ENCODE measurements at regions not wholly inside any gene's neighbourhood (a gene's known extent, or its start where the extent isn't known, plus 50 kb on each side); places are given as distances from the start of the nearest gene placed in this dataset.
"Not testable (repeated sequence)": the region's sequence is repeated elsewhere in the genome, so short reads cannot be mapped to it uniquely, and the experiment has no call there.

DNA sequence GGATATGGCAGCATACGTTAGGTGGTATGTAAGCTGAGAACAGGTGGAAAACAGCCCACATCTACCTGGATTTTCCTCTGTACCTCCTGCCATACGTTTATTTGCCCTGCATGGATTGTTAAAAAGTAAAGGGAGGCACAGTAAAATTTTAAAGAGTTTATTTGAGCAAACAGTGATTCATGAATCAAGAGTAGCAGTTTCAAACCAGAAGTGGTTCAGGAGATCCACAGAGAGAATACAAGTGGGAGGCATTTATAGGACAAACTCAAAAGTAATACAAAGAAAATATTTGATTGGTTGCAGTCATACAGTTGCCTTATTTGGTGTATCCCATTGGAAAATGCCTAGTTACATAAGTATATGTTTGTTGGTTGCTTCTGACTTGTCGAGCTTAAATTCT, 117.6 kb downstream of the FAM170A start:
- no peak for DNase-seq (ENCODE audit: low spot score in 2 of 2)
- no peaks in the 10 kb centered on the region for H3K36me3 ChIP-seq
- no peaks in the 10 kb centered on the region for H3K4me1 ChIP-seq
- no peak overlapping the region for H3K4me3 ChIP-seq
- TF ChIP-seq, protein P1, sequence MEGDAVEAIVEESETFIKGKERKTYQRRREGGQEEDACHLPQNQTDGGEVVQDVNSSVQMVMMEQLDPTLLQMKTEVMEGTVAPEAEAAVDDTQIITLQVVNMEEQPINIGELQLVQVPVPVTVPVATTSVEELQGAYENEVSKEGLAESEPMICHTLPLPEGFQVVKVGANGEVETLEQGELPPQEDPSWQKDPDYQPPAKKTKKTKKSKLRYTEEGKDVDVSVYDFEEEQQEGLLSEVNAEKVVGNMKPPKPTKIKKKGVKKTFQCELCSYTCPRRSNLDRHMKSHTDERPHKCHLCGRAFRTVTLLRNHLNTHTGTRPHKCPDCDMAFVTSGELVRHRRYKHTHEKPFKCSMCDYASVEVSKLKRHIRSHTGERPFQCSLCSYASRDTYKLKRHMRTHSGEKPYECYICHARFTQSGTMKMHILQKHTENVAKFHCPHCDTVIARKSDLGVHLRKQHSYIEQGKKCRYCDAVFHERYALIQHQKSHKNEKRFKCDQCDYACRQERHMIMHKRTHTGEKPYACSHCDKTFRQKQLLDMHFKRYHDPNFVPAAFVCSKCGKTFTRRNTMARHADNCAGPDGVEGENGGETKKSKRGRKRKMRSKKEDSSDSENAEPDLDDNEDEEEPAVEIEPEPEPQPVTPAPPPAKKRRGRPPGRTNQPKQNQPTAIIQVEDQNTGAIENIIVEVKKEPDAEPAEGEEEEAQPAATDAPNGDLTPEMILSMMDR (IDR thresholded peaks at IDR 0.05): no peak
- no peaks in the 10 kb centered on the region for H3K9me3 ChIP-seq
- H3K27me3 ChIP-seq: no peaks in the 10 kb centered on the region
- H3K27ac ChIP-seq: no peak overlapping the region
- intact Hi-C loops (cut with DNase I): no loop called here

DNA sequence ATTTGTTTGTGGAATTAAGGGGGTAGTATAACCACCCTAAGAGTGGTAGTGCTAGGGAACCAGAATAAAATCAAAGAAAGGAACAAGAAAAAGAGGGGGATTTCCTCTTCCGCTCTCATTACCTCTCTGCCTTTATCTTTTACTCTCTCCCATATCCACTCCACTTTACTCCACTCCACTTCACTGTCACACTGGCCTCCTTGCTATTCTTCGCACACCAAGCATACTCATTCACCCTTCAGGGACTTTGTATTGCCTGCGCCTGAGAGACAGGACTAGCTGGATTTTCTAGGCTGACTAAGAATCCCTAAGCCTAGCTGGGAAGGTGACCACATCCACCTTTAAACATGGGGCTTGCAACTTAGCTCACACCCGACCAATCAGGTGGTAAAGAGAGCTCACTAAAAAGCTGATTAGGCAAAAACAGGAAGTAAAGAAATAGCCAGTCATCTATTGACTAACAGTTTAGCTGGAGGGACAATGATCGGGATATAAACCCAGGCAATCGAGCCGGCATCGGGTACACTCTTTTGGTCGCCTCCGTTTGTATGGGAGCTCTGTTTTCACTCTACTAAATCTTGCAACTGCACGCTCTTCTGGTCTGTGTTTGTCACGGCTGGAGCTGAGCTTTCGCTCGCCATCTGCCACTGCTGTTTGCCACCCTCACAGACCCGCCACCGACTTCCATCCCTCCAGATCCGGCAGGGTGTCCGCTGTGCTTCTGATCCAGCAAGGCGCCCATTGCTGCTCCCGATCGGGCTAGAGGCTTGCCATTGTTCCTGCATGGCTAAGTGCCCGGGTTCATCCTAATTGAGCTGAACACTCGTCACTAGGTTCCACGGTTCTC, 121.8 kb downstream of the FAM170A start:
- no peaks in the 10 kb centered on the region for H3K4me1 ChIP-seq
- intact Hi-C loops (cut with DNase I): no loop called here
- no peak for DNase-seq (ENCODE audit: low spot score in 2 of 2)
- no peak overlapping the region for H3K27ac ChIP-seq
- H3K27me3 ChIP-seq: no peaks in the 10 kb centered on the region
- no peak overlapping the region for H3K4me3 ChIP-seq
- no peaks in the 10 kb centered on the region for H3K9me3 ChIP-seq
- TF ChIP-seq, protein P1 (IDR thresholded peaks at IDR 0.05): no peak
- no peaks in the 10 kb centered on the region for H3K36me3 ChIP-seq

DNA sequence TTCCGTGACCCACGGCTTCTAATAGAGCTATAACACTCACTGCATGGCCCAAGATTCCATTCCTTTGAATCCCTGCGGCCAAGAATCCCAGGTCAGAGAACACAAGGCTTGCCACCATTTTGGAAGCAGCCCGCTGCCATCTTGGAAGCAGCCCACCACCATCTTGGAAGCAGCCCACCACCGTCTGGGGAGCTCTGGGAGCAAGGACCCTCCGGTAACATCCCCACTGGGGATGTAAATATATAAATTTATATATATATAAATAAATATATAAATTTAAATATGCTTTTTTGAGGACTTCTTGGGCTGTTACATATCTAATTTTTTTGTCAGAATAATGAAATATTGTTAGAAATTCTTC, 122.4 kb downstream of the FAM170A start:
- Histone ChIP-seq H3K9me3 (no peaks in the 10 kb centered on the region), H3K27me3 (no peaks in the 10 kb centered on the region), H3K4me3 (no peak overlapping the region), H3K27ac (no peak overlapping the region), H3K36me3 (no peaks in the 10 kb centered on the region), H3K4me1 (no peaks in the 10 kb centered on the region)
- TF ChIP-seq, protein P1 (IDR thresholded peaks at IDR 0.05): no peak
- no peak for DNase-seq (ENCODE audit: low spot score in 2 of 2)
- intact Hi-C loops (cut with DNase I): no loop called here

DNA sequence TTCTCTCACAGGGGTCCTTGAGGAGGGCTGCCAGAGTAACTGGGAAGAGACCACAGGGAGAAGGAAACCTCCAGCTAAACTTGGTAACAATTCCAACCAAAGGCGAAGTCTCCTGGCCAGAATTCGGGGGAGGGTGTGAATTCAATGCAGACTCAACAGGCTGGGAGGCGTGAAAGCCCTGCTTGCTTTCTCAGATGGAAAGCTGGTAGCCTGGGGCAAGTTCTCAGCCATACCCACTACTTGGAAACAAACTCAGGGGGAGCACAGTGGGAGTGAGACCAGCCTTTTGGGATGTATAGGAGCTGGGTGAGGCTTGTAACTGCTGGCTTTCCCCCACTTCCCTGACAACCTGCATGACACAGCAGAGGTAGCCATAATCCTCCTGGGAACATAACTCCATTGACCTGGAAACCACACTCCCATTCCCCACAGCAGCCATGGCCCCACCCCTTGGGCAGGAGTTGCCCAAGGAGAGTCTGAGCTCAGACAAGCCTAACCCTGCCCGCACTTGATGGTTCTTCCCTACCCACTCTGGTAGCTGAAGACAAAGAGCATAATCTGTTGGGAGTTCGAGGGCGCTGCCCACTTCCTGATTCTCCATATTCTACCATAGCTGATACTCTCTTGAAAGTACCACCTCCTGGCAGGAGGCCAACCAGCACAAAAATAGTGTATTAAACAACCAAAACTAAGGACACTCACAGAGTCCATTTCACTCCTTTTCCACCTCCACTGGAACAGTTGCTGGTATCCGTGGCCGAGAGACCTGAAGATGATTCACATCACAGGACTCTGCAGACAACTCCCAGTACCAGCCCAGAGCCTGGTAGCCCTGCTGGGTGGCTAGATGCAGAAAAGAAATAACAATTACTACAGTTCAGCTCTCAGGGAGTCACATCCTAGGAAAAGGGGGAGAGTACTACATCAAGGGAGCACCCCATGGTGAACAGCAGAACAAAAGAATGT, 123.8 kb downstream of the FAM170A start:
- Histone ChIP-seq H3K9me3 (no peaks in the 10 kb centered on the region), H3K4me3 (no peak overlapping the region), H3K27ac (no peak overlapping the region), H3K36me3 (no peaks in the 10 kb centered on the region), H3K27me3 (no peaks in the 10 kb centered on the region), H3K4me1 (no peaks in the 10 kb centered on the region)
- no peak for DNase-seq (ENCODE audit: low spot score in 2 of 2)
- intact Hi-C loops (cut with DNase I): no loop called here
- TF ChIP-seq, protein P1 (IDR thresholded peaks at IDR 0.05): no peak

DNA sequence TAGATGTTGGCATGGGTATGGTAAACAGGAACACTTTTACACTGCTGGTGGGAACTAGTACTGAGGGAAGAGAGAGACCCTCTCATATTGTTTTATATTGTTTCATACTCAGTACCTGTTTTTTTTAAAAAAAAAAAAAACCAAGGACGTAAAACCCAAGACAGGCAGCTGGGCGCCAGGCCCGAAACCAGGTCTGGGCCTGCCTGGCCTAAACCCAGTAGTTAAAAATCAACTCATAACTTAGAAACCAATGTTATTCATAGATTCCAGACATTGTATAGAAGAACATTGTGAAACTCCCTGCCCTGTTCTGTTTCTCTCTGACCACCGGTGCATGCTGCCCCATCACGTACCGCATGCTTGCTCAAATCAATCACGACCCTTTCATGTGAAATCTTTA, 125.5 kb downstream of the FAM170A start:
- intact Hi-C loops (cut with DNase I); H3K4me3 ChIP-seq; DNase-seq (ENCODE audit: low spot score in 2 of 2); H3K36me3 ChIP-seq; H3K4me1 ChIP-seq; H3K27ac ChIP-seq; H3K9me3 ChIP-seq; H3K27me3 ChIP-seq: not testable (repeated sequence)

DNA sequence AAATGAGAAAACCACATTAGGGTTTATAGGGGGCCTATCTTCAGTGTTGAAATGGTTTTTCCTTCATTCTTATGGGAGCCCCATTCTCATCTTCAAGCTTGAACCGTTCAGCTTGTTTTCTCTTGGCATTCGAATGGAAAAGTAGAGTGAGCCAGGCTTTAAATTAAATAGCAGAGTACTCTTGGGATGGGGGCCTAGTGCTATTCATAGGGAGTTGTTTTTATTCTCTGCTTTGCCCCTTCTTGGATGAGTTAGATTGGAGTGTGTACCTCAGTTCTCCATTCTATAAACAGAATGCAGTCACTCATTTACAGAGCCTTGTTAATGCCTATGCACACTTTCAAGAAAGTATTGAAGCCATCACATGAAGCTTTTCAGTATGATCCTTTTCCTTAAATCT, 127.9 kb downstream of the FAM170A start:
- no peaks in the 10 kb centered on the region for H3K9me3 ChIP-seq
- H3K4me3 ChIP-seq: no peak overlapping the region
- H3K27ac ChIP-seq: no peak overlapping the region
- intact Hi-C loops (cut with DNase I): no loop called here
- TF ChIP-seq, protein P1 (IDR thresholded peaks at IDR 0.05): no peak
- no peaks in the 10 kb centered on the region for H3K4me1 ChIP-seq
- no peak for DNase-seq (ENCODE audit: low spot score in 2 of 2)
- H3K36me3 ChIP-seq: no peaks in the 10 kb centered on the region
- H3K27me3 ChIP-seq: no peaks in the 10 kb centered on the region

DNA sequence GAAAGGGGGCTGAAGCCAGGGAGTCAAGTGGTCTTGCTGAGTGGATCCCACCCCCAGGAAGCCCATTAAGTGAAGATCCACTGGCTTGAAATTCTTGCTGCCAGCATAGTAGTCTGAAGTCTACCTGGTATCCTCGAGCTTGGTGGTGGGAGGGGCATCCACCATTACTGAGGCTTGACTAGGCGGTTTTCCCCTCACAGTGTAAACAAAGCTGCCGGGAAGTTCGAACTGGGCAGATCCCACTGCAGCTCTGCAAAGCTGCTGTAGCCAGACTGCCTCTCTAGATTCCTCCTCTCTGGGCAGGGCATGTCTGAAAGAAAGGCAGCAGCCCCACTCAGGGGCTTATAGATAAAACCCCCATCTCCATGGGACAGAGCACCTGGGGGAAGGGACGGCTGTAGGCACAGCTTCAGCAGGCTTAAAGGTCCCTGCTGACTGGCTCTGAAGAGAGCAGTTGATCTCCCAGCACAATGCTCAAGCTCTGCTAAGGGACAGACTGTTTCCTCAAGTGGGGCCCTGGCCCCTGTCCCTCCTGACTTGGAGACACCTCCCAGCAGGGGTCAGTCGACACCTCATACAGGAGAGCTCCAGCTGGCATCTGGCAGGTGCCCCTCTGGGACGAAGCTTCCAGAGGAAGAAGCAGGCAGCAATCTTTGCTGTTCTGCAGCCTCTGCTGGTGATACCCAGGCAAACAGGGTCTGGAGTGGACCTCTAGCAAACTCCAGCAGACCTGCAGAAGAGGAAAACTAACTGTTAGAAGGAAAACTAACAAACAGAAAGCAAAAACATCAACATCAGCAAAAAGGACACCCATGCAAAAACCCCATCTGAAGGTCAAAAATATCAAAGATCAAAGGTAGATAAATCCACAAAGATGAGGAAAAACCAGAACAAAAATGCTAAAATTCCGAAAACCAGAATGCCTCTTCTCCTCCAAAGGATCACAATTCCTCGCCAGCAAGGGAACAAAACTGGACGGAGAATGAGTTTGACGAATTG, 140.6 kb downstream of the FAM170A start:
- DNase-seq (ENCODE audit: low spot score in 2 of 2); intact Hi-C loops (cut with DNase I): not testable (repeated sequence)

DNA sequence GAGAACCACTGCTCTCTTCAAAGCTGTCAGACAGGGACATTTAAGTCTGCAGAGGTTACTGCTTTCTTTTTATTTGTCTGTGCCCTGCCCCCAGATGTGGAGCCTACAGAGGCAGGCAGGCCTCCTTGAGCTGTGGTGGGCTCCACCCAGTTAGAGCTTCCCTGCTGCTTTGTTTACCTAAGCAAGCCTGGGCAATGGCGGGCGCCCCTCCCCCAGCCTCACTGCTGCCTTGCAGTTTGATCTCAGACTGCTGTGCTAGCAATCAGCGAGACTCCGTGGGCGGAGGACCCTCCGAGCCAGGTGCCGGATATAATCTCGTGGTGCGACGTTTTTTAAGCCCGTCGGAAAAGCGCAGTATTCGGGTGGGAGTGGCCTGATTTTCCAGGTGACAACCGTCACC, 150.8 kb downstream of the FAM170A start:
- H3K27me3 ChIP-seq; DNase-seq (ENCODE audit: low spot score in 2 of 2); intact Hi-C loops (cut with DNase I); H3K36me3 ChIP-seq; H3K4me1 ChIP-seq; H3K27ac ChIP-seq; H3K9me3 ChIP-seq; H3K4me3 ChIP-seq: not testable (repeated sequence)

More for the DNA sequence above, 140.6 kb downstream of the FAM170A start:
- H3K4me3 ChIP-seq, H3K9me3 ChIP-seq, H3K4me1 ChIP-seq, H3K27me3 ChIP-seq, H3K27ac ChIP-seq, H3K36me3 ChIP-seq: not testable (repeated sequence)
